HL-60/S4 treated with retinoic acid at 250 ng/mL for 4 days and 3 days (cell line): ENCODE measurements at regions not wholly inside any gene's neighbourhood (a gene's known extent, or its start where the extent isn't known, plus 50 kb on each side); places are given as distances from the start of the nearest gene placed in this dataset.
"Not testable (repeated sequence)": the region's sequence is repeated elsewhere in the genome, so short reads cannot be mapped to it uniquely, and the experiment has no call there.

Experiments
- in situ Hi-C: fragments of 300-500 bp; cut with MboI; formaldehyde crosslinking; loops from 2 replicates; pipeline ENCODE4 v1.7.0; 2022; ENCODE audit warnings: low sequenced_read_pairs

DNA sequence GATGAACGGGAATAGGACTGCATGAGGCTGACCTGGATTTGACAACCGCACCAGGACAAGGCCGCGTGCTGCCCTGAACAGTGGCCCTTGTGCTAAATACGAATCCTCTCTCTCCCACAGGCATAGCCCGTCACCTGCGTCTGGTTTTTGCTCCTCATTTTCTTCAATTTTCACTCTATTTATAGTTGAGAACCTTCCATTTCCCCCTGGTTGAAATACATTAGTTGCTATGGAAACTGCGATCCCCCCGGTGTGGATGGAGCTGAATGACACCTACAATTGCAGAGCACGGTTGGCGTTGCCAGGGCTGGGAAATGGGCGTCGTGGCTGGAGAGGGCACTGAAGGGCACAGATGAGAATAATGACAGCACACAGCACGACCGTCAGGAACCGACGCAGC lies 158.6 kb upstream of the PITRM1 start:
- in situ Hi-C loops = no loop called here

- in situ Hi-C loops = no loop called here
These were observed 158.1 kb upstream of the PITRM1 start for GRCh38 chr10:3330663-3331062.

DNA sequence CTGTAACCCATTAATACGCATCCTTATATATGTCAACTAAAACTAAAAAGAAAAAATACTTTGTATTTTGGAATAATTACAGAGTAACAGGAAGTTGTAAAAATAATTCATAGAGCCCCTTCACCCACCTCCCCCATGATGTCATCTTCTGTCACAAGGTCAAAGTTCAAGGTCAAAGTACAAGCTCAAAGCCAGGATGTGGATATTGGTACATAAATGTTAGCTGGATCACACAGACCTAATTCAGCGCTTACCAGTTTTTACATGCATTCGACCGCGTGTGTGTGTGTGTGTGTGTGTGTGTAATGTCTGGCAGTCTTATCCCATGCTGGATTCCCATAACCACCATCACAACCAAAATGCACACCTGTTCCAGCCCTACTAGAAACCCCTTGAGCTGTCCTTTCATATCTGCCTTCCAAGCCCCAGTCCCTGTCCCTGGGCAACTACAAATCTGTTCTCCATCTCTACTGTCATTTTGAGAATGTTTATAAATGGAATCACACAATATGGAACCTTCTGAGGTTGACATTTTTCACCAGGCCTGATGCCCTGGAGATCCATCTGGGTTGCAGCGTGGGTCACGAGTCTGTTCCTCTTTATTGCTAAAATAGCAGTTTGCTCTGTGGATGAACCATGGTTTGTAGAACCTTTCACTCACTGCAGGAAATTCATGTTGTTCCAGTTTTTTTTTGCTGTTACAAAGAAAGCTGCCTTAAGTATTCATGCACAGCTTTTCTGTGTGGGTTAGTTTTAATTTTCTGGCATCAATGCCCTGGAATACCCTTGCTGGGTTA lies 153.6 kb upstream of the PITRM1 start:
- in situ Hi-C loops = no loop called here

DNA sequence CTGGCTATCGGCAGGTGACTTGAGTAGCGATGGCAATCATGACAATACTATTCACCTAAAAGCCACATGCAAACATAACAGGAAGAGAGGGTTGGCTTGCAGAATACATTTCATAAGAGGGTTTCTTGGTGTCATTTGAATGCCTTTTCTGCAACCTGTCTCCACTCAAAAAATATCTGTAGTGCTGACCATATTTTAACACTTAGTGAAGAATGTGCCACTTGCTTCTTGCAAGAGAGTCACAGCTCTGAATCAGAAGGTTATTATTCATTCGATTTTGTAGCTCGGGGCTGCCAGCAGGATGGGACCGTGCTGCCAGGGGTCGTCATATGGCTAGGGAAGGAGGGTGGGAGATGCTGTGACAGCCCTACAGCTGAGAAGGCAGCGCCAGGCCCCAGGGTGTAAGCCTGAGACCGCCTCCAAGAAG lies 152.0 kb upstream of the PITRM1 start:
- in situ Hi-C loops = no loop called here

GRCh38 chr10:3323865-3324498 lies 151.4 kb upstream of the PITRM1 start:
- in situ Hi-C loops = no loop called here

GRCh38 chr10:3321123-3321522 lies 148.5 kb upstream of the PITRM1 start:
- in situ Hi-C loops = no loop called here

DNA sequence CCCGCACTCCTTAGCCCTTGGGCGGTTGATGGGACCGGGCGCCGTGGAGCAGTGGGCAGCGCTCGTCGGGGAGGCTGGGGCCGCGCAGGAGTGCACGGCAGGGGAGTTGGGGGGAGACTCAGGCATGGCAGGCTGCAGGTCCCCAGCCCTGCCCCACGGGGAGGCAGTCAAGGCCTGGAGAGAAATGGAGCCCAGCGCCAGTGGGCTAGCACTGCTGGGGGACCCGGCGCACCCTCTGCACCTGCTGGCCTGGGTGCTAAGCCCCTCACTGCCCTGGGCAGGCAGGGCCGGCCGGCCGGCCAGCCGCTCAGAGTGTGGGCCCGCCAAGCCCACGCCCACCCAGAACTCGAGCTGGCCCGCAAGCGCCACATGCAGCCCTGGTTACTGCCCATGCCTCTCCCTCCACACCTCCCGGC lies 147.2 kb upstream of the PITRM1 start:
- in situ Hi-C loops = no loop called here

- in situ Hi-C loops = not testable (repeated sequence)
These were observed 145.9 kb upstream of the PITRM1 start for GRCh38 chr10:3318480-3318807.

GRCh38 chr10:3317553-3318479 lies 145.2 kb upstream of the PITRM1 start:
- in situ Hi-C loops = not testable (repeated sequence)

GRCh38 chr10:3314445-3315085 lies 142.0 kb upstream of the PITRM1 start:
- in situ Hi-C loops = not testable (repeated sequence)

DNA sequence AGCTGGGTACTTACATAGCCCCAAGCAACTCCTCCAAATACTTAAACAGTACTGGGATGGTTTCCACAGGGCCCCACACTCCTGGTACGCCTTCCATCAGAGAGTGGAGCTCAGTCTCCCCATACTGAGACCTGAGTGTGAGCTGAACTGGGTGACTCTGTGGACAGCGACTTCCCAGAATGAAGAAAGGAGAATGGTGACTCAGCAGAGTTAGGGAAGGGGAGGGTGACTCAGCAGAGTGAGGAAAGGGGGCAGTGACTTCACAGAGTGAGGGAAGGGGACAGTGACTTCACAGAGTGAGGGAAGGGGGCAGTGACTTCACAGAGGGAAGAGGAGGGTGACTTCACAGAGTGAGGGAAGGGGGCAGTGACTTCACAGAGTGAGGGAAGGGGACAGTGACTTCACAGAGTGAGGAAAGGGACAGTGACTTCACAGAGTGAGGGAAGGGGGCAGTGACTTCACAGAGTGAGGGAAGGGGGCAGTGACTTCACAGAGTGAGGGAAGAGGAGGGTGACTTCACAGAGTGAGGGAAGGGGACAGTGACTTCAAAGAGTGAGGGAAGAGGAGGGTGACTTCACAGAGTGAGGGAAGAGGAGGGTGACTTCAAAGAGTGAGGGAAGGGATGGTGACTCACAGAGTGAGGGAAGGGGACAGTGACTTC lies 141.3 kb upstream of the PITRM1 start:
- in situ Hi-C loops = not testable (repeated sequence)

DNA sequence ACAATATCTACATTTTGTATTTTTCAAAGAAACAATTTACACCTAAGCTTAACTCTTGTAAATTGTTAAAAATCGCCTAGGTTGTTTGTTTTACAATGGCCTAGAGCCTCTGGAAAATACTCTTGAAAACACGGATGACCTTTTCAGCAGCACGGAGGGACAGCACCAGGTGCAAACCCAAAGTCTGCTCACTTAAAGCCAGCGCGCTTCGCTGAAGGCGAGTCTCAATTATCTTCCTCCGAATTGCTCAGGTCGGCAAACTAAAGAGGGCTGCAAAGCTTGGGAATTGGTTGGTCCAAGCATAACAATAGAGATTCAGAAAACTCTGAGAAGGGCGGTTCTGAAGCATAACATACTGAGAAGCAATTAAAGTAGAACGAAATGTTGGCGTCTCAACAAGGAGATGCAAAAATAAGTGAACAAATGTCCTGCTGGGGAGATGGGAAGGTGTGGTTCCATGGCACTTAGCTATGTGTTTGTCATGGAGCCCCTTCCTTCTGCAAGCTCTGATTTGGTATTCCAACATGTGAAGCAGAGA lies 139.9 kb upstream of the PITRM1 start:
- in situ Hi-C loops = no loop called here

- in situ Hi-C loops = no loop called here
These were observed 137.6 kb upstream of the PITRM1 start for GRCh38 chr10:3310016-3310784.

DNA sequence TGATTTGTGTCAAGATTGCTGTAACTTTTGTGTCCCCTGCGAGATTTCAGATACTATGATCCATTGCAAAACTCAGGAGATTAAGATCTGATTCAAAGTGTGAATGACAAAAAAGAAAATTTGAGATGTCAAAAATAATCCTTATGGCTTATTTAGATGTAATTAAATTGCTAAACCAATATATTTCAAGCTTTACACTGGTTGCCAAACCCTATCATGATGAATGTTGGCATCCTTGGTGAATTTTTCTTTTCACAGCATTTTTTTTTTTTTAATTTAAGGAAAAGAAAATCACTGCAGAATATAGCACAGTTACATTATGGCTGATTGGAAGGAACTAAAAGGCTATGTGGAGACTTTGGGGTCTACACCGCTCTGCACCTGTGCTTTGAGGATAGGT lies 133.5 kb upstream of the PITRM1 start:
- in situ Hi-C loops = no loop called here

GRCh38 chr10:3295582-3296151 lies 123.1 kb upstream of the PITRM1 start:
- in situ Hi-C loops = no loop called here

GRCh38 chr10:3294919-3295581 lies 122.5 kb upstream of the PITRM1 start:
- in situ Hi-C loops = no loop called here

DNA sequence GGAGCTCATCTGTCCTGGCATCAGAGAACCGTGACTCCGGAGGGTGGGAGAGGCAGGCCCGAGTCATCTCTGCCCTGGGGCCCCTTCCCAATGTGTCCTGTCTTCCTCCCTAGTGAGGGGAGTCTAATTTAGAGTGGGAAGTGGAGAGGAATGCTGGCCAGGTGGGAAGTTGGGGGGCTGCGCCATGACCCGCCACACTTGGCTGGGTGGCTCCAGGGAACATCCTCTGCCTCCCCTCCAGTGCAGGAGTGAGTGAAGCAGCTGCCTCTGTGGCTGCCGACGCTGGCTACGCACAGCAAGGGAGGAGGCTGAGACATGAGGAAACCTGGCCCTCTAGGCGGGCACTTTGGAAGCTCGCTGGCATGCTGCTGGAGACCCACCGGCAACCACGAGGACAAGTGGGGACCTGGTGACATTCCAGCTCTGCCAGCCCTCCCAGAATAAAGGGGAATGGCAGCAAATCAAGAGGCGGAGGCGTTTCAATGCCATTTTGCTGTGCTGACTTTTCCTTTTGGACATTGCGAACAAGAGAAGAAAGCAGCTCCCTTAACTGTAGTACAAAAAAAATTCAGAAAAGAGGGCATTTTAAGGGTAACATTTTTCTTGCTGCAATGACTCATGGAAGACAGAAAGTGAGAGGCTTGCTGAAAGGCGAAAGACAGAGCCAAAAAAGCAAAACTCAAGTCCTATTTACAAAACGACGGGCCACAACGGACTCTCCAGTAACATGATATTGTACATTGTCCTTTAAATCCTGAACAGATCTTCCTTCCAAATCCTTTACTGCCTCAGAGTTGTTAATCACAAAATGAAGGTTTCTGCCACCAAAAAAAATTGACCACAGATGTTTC lies 121.2 kb upstream of the PITRM1 start:
- in situ Hi-C loops = no loop called here

GRCh38 chr10:3292636-3293035 lies 120.1 kb upstream of the PITRM1 start:
- in situ Hi-C loops = no loop called here
